ENCODE measurements at regions not wholly inside any gene's neighbourhood (a gene's known extent, or its start where the extent isn't known, plus 50 kb on each side); places are given as distances from the start of the nearest gene placed in this dataset.

DNA sequence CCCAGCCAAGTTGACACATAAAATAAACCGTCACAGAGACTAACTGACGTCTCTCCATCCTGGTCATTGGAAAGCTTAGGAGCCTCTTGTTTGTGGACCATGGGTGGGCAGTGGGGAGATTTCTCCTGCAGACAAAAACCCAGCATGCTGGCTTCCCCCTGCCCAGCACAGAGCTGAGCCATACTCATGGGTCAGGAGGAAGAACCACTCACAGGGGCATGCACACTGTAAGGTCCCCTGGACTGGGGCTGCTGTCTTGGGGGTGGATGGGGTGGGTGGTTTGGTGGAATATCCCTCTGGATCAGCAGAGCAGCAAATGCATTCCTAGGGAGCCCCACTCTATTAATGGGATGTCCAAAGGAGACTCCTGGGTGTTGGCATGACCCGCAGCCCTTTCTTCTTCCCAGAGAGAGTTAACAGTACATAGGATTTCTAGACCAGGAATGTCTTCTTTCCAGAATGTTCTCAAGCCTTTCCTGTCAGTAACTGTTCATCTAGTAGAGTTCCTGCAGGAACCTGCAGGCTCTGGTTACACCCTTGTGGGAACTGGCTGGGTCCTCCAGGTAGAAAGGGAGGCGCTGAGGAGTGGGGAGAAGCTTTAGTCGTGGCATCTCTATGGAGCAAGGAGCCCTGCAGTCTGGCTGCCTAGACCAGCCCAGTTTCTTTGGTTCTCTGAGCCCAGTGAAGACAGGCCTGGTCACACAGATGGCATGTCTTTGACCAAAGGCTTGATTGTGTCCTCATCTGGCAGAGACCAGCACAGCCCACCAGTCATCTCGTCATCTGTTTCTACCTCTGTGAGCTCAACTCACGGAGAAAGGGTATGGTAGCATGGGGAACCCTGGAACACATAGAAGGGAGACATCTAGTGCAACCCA is 73.4 kb upstream of the PRR23C start:
- no peak for TF ChIP-seq EZH2 (IDR thresholded peaks at IDR 0.05; ENCODE audit: borderline replicate concordance, low read length)
- TF ChIP-seq, protein P1, sequence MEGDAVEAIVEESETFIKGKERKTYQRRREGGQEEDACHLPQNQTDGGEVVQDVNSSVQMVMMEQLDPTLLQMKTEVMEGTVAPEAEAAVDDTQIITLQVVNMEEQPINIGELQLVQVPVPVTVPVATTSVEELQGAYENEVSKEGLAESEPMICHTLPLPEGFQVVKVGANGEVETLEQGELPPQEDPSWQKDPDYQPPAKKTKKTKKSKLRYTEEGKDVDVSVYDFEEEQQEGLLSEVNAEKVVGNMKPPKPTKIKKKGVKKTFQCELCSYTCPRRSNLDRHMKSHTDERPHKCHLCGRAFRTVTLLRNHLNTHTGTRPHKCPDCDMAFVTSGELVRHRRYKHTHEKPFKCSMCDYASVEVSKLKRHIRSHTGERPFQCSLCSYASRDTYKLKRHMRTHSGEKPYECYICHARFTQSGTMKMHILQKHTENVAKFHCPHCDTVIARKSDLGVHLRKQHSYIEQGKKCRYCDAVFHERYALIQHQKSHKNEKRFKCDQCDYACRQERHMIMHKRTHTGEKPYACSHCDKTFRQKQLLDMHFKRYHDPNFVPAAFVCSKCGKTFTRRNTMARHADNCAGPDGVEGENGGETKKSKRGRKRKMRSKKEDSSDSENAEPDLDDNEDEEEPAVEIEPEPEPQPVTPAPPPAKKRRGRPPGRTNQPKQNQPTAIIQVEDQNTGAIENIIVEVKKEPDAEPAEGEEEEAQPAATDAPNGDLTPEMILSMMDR (IDR thresholded peaks at IDR 0.05; ENCODE audit: low read length), result no peak
